ENCODE measurements at regions not wholly inside any gene's neighbourhood (a gene's known extent, or its start where the extent isn't known, plus 50 kb on each side); places are given as distances from the start of the nearest gene placed in this dataset.

DNA sequence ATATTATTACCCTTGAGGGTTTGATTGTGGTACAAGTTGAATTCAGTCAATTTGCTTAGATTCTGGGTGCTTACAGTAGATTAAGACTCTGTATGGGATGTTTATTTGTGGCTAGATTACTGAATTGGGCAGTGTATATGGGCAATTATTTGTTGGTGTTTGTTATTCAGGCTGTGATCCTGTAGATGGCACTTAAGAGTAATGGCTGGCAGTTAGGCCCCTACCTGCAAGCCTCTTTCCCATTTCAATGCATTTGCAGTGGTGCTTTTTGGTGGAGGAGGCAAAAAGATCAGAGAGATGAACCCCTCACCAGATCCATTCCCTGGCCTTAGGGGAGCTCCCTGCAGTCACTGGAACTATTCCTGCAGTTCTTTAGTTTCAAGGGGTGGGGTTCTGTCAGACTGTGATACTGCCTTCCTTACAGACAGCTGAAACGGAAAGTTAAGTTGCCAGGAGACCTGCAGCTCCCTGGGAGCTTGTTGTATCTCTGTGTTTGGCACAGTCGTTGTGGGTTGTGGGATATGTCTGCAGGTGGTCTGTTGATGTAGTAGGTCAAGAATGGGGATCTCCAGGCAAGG lies 199.5 kb downstream of the AASDHPPT start:
- TF ChIP-seq CTCF (IDR thresholded peaks at IDR 0.05; ENCODE audit: extremely low read depth in 1 of 2, insufficient read depth in 1 of 2, low read depth in 1 of 2, low read length in 2 of 2): no peak
- no peak for TF ChIP-seq POLR2A (IDR thresholded peaks at IDR 0.05; ENCODE audit: low read depth, low read length)
- no peak for TF ChIP-seq MYC (IDR thresholded peaks at IDR 0.05; ENCODE audit: low read depth, low read length)
- no peak for TF ChIP-seq MAX (IDR thresholded peaks at IDR 0.05; ENCODE audit: insufficient read depth, insufficient read length)
- TF ChIP-seq GATA2 (IDR thresholded peaks at IDR 0.05; ENCODE audit: insufficient read depth, insufficient read length, low read depth, low read length): no peak
- TF ChIP-seq EZH2 (IDR thresholded peaks at IDR 0.05; ENCODE audit: borderline replicate concordance, low read depth, low read length, severe bottlenecking): no peak
- TF ChIP-seq POLR2AphosphoS5 (IDR thresholded peaks at IDR 0.05; ENCODE audit: insufficient read depth, low read depth, low read length): no peak
- no peak for TF ChIP-seq JUN (IDR thresholded peaks at IDR 0.05; ENCODE audit: borderline replicate concordance, insufficient read depth, insufficient read length, low read depth)

Measured in endothelial cell of umbilical vein (primary cell).